GM12878 (cell line): ENCODE measurements at regions not wholly inside any gene's neighbourhood (a gene's known extent, or its start where the extent isn't known, plus 50 kb on each side); places are given as distances from the start of the nearest gene placed in this dataset.

Experiments
- ATAC-seq: fragments of 200-7000 bp; cut with Tn5 transposase; 3 replicates; pipeline ENCODE4 v1.9.1; 2020; ENCODE audit warnings: mild to moderate bottlenecking, moderate library complexity
- BruUV-seq: library from RNA; stranded (reverse); fragments of 400-500 nt; replicated peaks from 2 replicates; lab custom pipeline; 2021; lab: Mats Ljungman, UMichigan
- CTCF ChIA-PET: fragments of 300-600 bp; sonication (Branson Sonifier 250); formaldehyde crosslinking; extraction: SDS; loops from one replicate; lab custom pipeline; 2021; ENCODE audit warnings: inconsistent platforms; lab: Yijun Ruan, JAX
- POLR2A ChIA-PET: fragments of 350-600 bp; formaldehyde crosslinking; extraction: SDS; loops from one replicate; lab custom pipeline; 2021; ENCODE audit warnings: inconsistent platforms; lab: Charles Lee
- RAD21 ChIA-PET: fragments of 300-600 bp; sonication (Branson Sonifier 250); formaldehyde crosslinking; loops from one replicate; lab custom pipeline; 2023; ENCODE audit warnings: antibody characterized with exemption; ENCODE audit not compliant: unreplicated experiment; lab: Charles Lee
- SMC1A ChIA-PET: fragments of 300-600 bp; sonication (Branson Sonifier 250); formaldehyde crosslinking; loops from one replicate; lab custom pipeline; 2023; ENCODE audit not compliant: unreplicated experiment, uncharacterized antibody; lab: Charles Lee
- DNase-seq: peaks from one replicate; pipeline ENCODE4 v3.0.0-alpha.2; 2011; ENCODE audit warnings: low read depth, low spot score
- FAIRE-seq: peaks from 3 replicates; lab custom pipeline; 2011; peaks lifted over from hg19 to GRCh38; lab: Jason Lieb, UNC
- H2AFZ ChIP-seq: 2 replicates; pipeline ENCODE4 v1.6.0; 2011; ENCODE audit warnings: low read depth, low read length, control low read depth; ENCODE audit not compliant: control insufficient read depth
- H3K27ac ChIP-seq: 2 replicates; pipeline ENCODE4 v1.5.1; 2011; ENCODE audit warnings: control low read depth; ENCODE audit not compliant: control insufficient read depth, insufficient read depth
- H3K27me3 ChIP-seq, 2 experiments: replicated peaks in 1 of 2; 2 replicates each; pipeline versions ENCODE4 v1.6.0 to v1.6.1; 2011; ENCODE audit warnings: low read length in 1 of 2; ENCODE audit not compliant: control insufficient read depth in 2 of 2, insufficient read depth in 2 of 2
- H3K36me3 ChIP-seq, 2 experiments: 2 replicates each; pipeline ENCODE4 v1.5.1; 2011; ENCODE audit warnings: low read length in 1 of 2; ENCODE audit not compliant: control insufficient read depth in 2 of 2, insufficient read depth in 2 of 2
- H3K4me1 ChIP-seq: 2 replicates; pipeline ENCODE4 v1.6.1; 2011; ENCODE audit warnings: mild to moderate bottlenecking, low read length, moderate library complexity, mixed read lengths; ENCODE audit not compliant: control insufficient read depth, insufficient read depth
- H3K4me2 ChIP-seq: 2 replicates; pipeline ENCODE4 v1.6.0; 2011; ENCODE audit warnings: control low read depth; ENCODE audit not compliant: control insufficient read depth, insufficient read depth
- H3K4me3 ChIP-seq: fragments of 200-600 bp; sonication (generic); 2 replicates; pipeline ENCODE4 v1.5.1; 2016
- H3K79me2 ChIP-seq: 2 replicates; pipeline ENCODE4 v1.6.0; 2011; ENCODE audit warnings: low read length; ENCODE audit not compliant: control insufficient read depth, insufficient read depth
- H3K9ac ChIP-seq: 2 replicates; pipeline ENCODE4 v1.8.0; 2011; ENCODE audit warnings: low read length, control low read depth, mixed read lengths; ENCODE audit not compliant: control insufficient read depth, insufficient read depth
- H3K9me3 ChIP-seq: replicated peaks from 3 replicates; pipeline ENCODE4 v1.5.1; 2011; ENCODE audit warnings: mild to moderate bottlenecking, low read length; ENCODE audit not compliant: control insufficient read depth, insufficient read depth
- H4K20me1 ChIP-seq: 2 replicates; pipeline ENCODE4 v1.6.0; 2011; ENCODE audit not compliant: control insufficient read depth, insufficient read depth
- ESRRA ChIP-seq: IDR thresholded peaks from 2 replicates; pipeline ENCODE4 v1.6.1; 2012; ENCODE audit warnings: mild to moderate bottlenecking, low read length, improper control_type of control experiment
- JUNB ChIP-seq: IDR thresholded peaks from 2 replicates; pipeline ENCODE4 v1.6.1; 2016; ENCODE audit warnings: antibody characterized with exemption, mild to moderate bottlenecking
- KDM1A ChIP-seq: fragments of 200-600 bp; sonication (generic); IDR thresholded peaks from 2 replicates; pipeline ENCODE4 v1.6.1; 2016; ENCODE audit warnings: borderline replicate concordance
- NBN ChIP-seq: fragments of 450-650 bp; IDR thresholded peaks from 2 replicates; pipeline ENCODE4 v1.6.1; 2016
- NFYA ChIP-seq: IDR thresholded peaks from 2 replicates; pipeline ENCODE4 v1.6.1; 2011; ENCODE audit warnings: low read depth, mild to moderate bottlenecking, low read length, improper control_type of control experiment, borderline replicate concordance
- PAX8 ChIP-seq: fragments of 450-650 bp; IDR thresholded peaks from 2 replicates; pipeline ENCODE4 v1.6.1; 2017; ENCODE audit warnings: mild to moderate bottlenecking, moderate library complexity
- POLR2AphosphoS2 ChIP-seq: IDR thresholded peaks from 2 replicates; pipeline ENCODE4 v1.6.1; 2011; ENCODE audit warnings: low read depth, mild to moderate bottlenecking, low read length, improper control_type of control experiment, moderate library complexity
- SMC3 ChIP-seq: IDR thresholded peaks from 2 replicates; pipeline ENCODE4 v1.6.1; 2011; ENCODE audit warnings: low read length, improper control_type of control experiment, borderline replicate concordance
- TARDBP ChIP-seq: IDR thresholded peaks from 2 replicates; pipeline ENCODE4 v1.6.1; 2016; ENCODE audit warnings: borderline replicate concordance
- TCF3 ChIP-seq: IDR thresholded peaks from 2 replicates; pipeline ENCODE4 v1.6.1; 2012; ENCODE audit warnings: low read depth, mild to moderate bottlenecking, low read length, borderline replicate concordance; ENCODE audit not compliant: insufficient read depth
- TCF7 ChIP-seq: IDR thresholded peaks from 2 replicates; pipeline ENCODE4 v1.6.1; 2014; ENCODE audit warnings: antibody characterized with exemption, borderline replicate concordance
- WGBS: methylation state at CpG from one replicate; pipeline ENCODE4 v1.1.6; 2016; ENCODE audit warnings: low lambda C conversion rate; ENCODE audit not compliant: insufficient replicate concordance, insufficient coverage; ENCODE audit errors: missing lambda C conversion rate; 5-methylcytosine and 5-hydroxymethylcytosine counted together
- in situ Hi-C: fragments of 300-500 bp; cut with MboI; formaldehyde crosslinking; loops from 9 replicates; pipeline ENCODE4 v1.14.3; 2018; ENCODE audit warnings: mixed read lengths
- intact Hi-C: fragments of 100-400 bp; cut with micrococcal nuclease; formaldehyde crosslinking; loops from one replicate; pipeline ENCODE4 v1.14.2; 2022; ENCODE audit not compliant: unreplicated experiment
- TF ChIP-seq, protein P1 (sequence below): fragments of 450-650 bp; IDR thresholded peaks from 2 replicates; pipeline ENCODE4 v1.6.1; 2018; ENCODE audit warnings: mild to moderate bottlenecking, low read depth, moderate library complexity; ENCODE audit not compliant: partially characterized antibody
- TF ChIP-seq, protein P2 (sequence below): fragments of 450-650 bp; IDR thresholded peaks from 2 replicates; pipeline ENCODE4 v1.6.1; 2018; ENCODE audit warnings: borderline replicate concordance, mild to moderate bottlenecking; ENCODE audit not compliant: partially characterized antibody
- TF ChIP-seq, protein P3 (sequence below): IDR thresholded peaks from 2 replicates; pipeline ENCODE4 v1.6.1; 2012; ENCODE audit warnings: mild to moderate bottlenecking, low read depth, low read length

DNA sequence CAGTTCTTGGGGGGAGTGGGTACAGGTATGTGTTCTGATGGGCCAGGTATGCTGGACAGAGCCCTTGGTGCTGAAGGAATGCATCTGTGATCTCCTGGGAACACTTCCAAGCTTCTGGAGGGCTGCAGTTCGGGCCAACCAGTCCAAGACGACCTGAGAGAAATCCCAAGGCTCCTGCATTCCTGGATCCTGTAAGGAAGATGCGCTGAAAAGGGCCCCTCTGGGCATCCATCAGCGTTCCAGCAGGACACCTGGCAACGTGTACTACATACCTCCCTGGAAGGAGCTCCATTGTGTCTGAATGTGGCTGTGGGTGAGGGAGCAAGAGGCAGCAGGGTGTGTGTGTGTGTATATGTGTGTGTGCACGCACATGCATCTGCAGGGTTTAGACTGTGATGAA is 144.7 kb downstream of the FAM43A start:
- WGBS = 8% methylated on average over 6 of the region's 6 CpGs
- SMC1A ChIA-PET = no interaction called here
- Histone ChIP-seq H2AFZ (no peak overlapping the region), H3K27ac (no peak overlapping the region), H3K9me3 (no peaks in the 10 kb centered on the region)
- no TSS peak for BruUV-seq
- intact Hi-C loops (no loop called here), in situ Hi-C loops (no loop called here)
- RAD21 ChIA-PET = no interaction called here
- DNase-seq (no peak), FAIRE-seq (no peak)
- CTCF ChIA-PET = no interaction called here
- TF ChIP-seq JUNB (no peak), PAX8 (no peak), KDM1A (no peak), TCF3 (no peak), TARDBP (no peak), SMC3 (no peak), TCF7 (no peak), ESRRA (no peak), NFYA (no peak), NBN (no peak), POLR2AphosphoS2 (no peak)
- TF ChIP-seq, protein P1, sequence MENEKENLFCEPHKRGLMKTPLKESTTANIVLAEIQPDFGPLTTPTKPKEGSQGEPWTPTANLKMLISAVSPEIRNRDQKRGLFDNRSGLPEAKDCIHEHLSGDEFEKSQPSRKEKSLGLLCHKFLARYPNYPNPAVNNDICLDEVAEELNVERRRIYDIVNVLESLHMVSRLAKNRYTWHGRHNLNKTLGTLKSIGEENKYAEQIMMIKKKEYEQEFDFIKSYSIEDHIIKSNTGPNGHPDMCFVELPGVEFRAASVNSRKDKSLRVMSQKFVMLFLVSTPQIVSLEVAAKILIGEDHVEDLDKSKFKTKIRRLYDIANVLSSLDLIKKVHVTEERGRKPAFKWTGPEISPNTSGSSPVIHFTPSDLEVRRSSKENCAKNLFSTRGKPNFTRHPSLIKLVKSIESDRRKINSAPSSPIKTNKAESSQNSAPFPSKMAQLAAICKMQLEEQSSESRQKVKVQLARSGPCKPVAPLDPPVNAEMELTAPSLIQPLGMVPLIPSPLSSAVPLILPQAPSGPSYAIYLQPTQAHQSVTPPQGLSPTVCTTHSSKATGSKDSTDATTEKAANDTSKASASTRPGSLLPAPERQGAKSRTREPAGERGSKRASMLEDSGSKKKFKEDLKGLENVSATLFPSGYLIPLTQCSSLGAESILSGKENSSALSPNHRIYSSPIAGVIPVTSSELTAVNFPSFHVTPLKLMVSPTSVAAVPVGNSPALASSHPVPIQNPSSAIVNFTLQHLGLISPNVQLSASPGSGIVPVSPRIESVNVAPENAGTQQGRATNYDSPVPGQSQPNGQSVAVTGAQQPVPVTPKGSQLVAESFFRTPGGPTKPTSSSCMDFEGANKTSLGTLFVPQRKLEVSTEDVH = no peak
- TF ChIP-seq, protein P2, sequence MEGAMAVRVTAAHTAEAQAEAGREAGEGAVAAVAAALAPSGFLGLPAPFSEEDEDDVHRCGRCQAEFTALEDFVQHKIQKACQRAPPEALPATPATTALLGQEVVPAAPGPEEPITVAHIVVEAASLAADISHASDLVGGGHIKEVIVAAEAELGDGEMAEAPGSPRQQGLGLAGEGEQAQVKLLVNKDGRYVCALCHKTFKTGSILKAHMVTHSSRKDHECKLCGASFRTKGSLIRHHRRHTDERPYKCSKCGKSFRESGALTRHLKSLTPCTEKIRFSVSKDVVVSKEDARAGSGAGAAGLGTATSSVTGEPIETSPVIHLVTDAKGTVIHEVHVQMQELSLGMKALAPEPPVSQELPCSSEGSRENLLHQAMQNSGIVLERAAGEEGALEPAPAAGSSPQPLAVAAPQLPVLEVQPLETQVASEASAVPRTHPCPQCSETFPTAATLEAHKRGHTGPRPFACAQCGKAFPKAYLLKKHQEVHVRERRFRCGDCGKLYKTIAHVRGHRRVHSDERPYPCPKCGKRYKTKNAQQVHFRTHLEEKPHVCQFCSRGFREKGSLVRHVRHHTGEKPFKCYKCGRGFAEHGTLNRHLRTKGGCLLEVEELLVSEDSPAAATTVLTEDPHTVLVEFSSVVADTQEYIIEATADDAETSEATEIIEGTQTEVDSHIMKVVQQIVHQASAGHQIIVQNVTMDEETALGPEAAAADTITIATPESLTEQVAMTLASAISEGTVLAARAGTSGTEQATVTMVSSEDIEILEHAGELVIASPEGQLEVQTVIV = no peak
- TF ChIP-seq, protein P3, sequence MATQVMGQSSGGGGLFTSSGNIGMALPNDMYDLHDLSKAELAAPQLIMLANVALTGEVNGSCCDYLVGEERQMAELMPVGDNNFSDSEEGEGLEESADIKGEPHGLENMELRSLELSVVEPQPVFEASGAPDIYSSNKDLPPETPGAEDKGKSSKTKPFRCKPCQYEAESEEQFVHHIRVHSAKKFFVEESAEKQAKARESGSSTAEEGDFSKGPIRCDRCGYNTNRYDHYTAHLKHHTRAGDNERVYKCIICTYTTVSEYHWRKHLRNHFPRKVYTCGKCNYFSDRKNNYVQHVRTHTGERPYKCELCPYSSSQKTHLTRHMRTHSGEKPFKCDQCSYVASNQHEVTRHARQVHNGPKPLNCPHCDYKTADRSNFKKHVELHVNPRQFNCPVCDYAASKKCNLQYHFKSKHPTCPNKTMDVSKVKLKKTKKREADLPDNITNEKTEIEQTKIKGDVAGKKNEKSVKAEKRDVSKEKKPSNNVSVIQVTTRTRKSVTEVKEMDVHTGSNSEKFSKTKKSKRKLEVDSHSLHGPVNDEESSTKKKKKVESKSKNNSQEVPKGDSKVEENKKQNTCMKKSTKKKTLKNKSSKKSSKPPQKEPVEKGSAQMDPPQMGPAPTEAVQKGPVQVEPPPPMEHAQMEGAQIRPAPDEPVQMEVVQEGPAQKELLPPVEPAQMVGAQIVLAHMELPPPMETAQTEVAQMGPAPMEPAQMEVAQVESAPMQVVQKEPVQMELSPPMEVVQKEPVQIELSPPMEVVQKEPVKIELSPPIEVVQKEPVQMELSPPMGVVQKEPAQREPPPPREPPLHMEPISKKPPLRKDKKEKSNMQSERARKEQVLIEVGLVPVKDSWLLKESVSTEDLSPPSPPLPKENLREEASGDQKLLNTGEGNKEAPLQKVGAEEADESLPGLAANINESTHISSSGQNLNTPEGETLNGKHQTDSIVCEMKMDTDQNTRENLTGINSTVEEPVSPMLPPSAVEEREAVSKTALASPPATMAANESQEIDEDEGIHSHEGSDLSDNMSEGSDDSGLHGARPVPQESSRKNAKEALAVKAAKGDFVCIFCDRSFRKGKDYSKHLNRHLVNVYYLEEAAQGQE = no peak
- TF ChIP-seq, all 136 proteins: peak for 0
- Histone ChIP-seq H3K4me1 (no peaks in the 10 kb centered on the region), H3K79me2 (no peaks in the 10 kb centered on the region), H4K20me1 (no peaks in the 10 kb centered on the region), H3K9ac (no peak overlapping the region), H3K36me3 (no peaks in the 10 kb centered on the region), H3K27me3 (no peaks in the 10 kb centered on the region), H3K4me3 (no peak overlapping the region), H3K4me2 (no peak overlapping the region)
- POLR2A ChIA-PET = no interaction called here
- no peak for ATAC-seq
